ENCODE measurements at regions not wholly inside any gene's neighbourhood (a gene's known extent, or its start where the extent isn't known, plus 50 kb on each side); places are given as distances from the start of the nearest gene placed in this dataset.

GRCh38 chr21:17048974-17049373, 463.9 kb upstream of the CXADR start:
- ChIA-PET CTCF (no interaction called here), POLR2A (no interaction called here)
- H3K36me3 Mint-ChIP-seq (ENCODE audit: insufficient read depth, unreplicated experiment): no peaks in the 10 kb centered on the region
- no peaks in the 10 kb centered on the region for H3K9me3 ChIP-seq
- BruUV-seq (replicated peaks): no TSS peak
- H3K36me3 ChIP-seq (ENCODE audit: control insufficient read depth, insufficient read depth, low read length): no peaks in the 10 kb centered on the region
- no peaks in the 10 kb centered on the region for H3K4me1 ChIP-seq
- intact Hi-C loops (cut with micrococcal nuclease; ENCODE audit: unreplicated experiment): no loop called here
- no peak for TF ChIP-seq CTCF (IDR thresholded peaks at IDR 0.05; ENCODE audit: insufficient read depth in 1 of 2, low read depth in 1 of 2, low read length in 1 of 2, severe bottlenecking in 1 of 2, unreplicated experiment in 1 of 2)
- no peak overlapping the region for H3K4me3 ChIP-seq (ENCODE audit: low read depth, low read length)
- no peak overlapping the region for H3K27ac Mint-ChIP-seq (ENCODE audit: unreplicated experiment)
- H3K27me3 Mint-ChIP-seq (ENCODE audit: insufficient read depth, unreplicated experiment): peaks cover 3% of the 10 kb centered on the region
- H3K9me3 Mint-ChIP-seq (ENCODE audit: unreplicated experiment): no peaks in the 10 kb centered on the region
- DNase-seq: no peak
- H3K27me3 ChIP-seq (replicated peaks; ENCODE audit: control insufficient read depth, insufficient read depth, low read length): no peaks in the 10 kb centered on the region; the same call in 1 of the 2 replicates
- H3K4me1 Mint-ChIP-seq (ENCODE audit: low read depth, unreplicated experiment): no peaks in the 10 kb centered on the region
- H3K4me3 Mint-ChIP-seq (ENCODE audit: unreplicated experiment): no peak overlapping the region

GRCh38 chr21:17050156-17050555, 462.7 kb upstream of the CXADR start:
- Histone ChIP-seq H3K4me1 (no peaks in the 10 kb centered on the region), H3K9me3 (no peaks in the 10 kb centered on the region), H3K4me3 (ENCODE audit: low read depth, low read length) (no peak overlapping the region), H3K36me3 (ENCODE audit: control insufficient read depth, insufficient read depth, low read length) (no peaks in the 10 kb centered on the region), H3K27me3 (replicated peaks; ENCODE audit: control insufficient read depth, insufficient read depth, low read length) (no peaks in the 10 kb centered on the region; the same call in 1 of the 2 replicates)
- ChIA-PET POLR2A (no interaction called here), CTCF (no interaction called here)
- H3K27ac Mint-ChIP-seq (ENCODE audit: unreplicated experiment): no peak overlapping the region
- H3K4me1 Mint-ChIP-seq (ENCODE audit: low read depth, unreplicated experiment): no peaks in the 10 kb centered on the region
- peaks cover 3% of the 10 kb centered on the region for H3K27me3 Mint-ChIP-seq (ENCODE audit: insufficient read depth, unreplicated experiment)
- no peak overlapping the region for H3K4me3 Mint-ChIP-seq (ENCODE audit: unreplicated experiment)
- BruUV-seq (replicated peaks): no TSS peak
- DNase-seq: no peak
- H3K36me3 Mint-ChIP-seq (ENCODE audit: insufficient read depth, unreplicated experiment): no peaks in the 10 kb centered on the region
- intact Hi-C loops (cut with micrococcal nuclease; ENCODE audit: unreplicated experiment): no loop called here
- H3K9me3 Mint-ChIP-seq (ENCODE audit: unreplicated experiment): no peaks in the 10 kb centered on the region
- no peak for TF ChIP-seq CTCF (IDR thresholded peaks at IDR 0.05; ENCODE audit: insufficient read depth in 1 of 2, low read depth in 1 of 2, low read length in 1 of 2, severe bottlenecking in 1 of 2, unreplicated experiment in 1 of 2)

GRCh38 chr21:17050646-17051045, 462.2 kb upstream of the CXADR start:
- no peak overlapping the region for H3K27ac Mint-ChIP-seq (ENCODE audit: unreplicated experiment)

More at GRCh38 chr21:17050646-17051045, 462.2 kb upstream of the CXADR start:
- no peaks in the 10 kb centered on the region for H3K4me1 Mint-ChIP-seq (ENCODE audit: low read depth, unreplicated experiment)
- ChIA-PET CTCF (no interaction called here), POLR2A (no interaction called here)
- H3K27me3 ChIP-seq (replicated peaks; ENCODE audit: control insufficient read depth, insufficient read depth, low read length): no peaks in the 10 kb centered on the region; the same call in 1 of the 2 replicates
- intact Hi-C loops (cut with micrococcal nuclease; ENCODE audit: unreplicated experiment): no loop called here
- H3K36me3 ChIP-seq (ENCODE audit: control insufficient read depth, insufficient read depth, low read length): no peaks in the 10 kb centered on the region
- no peak overlapping the region for H3K4me3 Mint-ChIP-seq (ENCODE audit: unreplicated experiment)
- no TSS peak for BruUV-seq (replicated peaks)
- no peaks in the 10 kb centered on the region for H3K9me3 ChIP-seq
- H3K27me3 Mint-ChIP-seq (ENCODE audit: insufficient read depth, unreplicated experiment): peaks cover 3% of the 10 kb centered on the region
- no peaks in the 10 kb centered on the region for H3K36me3 Mint-ChIP-seq (ENCODE audit: insufficient read depth, unreplicated experiment)
- H3K4me3 ChIP-seq (ENCODE audit: low read depth, low read length): no peak overlapping the region
- DNase-seq: no peak
- H3K4me1 ChIP-seq: no peaks in the 10 kb centered on the region
- TF ChIP-seq CTCF (IDR thresholded peaks at IDR 0.05; ENCODE audit: insufficient read depth in 1 of 2, low read depth in 1 of 2, low read length in 1 of 2, severe bottlenecking in 1 of 2, unreplicated experiment in 1 of 2): no peak
- no peaks in the 10 kb centered on the region for H3K9me3 Mint-ChIP-seq (ENCODE audit: unreplicated experiment)
